Mesendoderm (in vitro differentiated cells): ENCODE measurements at regions not wholly inside any gene's neighbourhood (a gene's known extent, or its start where the extent isn't known, plus 50 kb on each side); places are given as distances from the start of the nearest gene placed in this dataset.

Experiments
- DNase-seq: peaks from one replicate; pipeline ENCODE4 v3.0.0; 2013
- H2AK5ac ChIP-seq: 2 replicates; pipeline ENCODE4 v1.6.1; 2013; ENCODE audit warnings: low read length, inconsistent platforms
- H2BK120ac ChIP-seq: 2 replicates; pipeline ENCODE4 v1.6.1; 2013; ENCODE audit warnings: low read depth, mild to moderate bottlenecking, low read length, moderate library complexity, mixed read lengths
- H2BK15ac ChIP-seq: replicated peaks from 2 replicates; pipeline ENCODE4 v1.6.1; 2013; ENCODE audit warnings: low read depth, mild to moderate bottlenecking, moderate library complexity
- H2BK5ac ChIP-seq: 2 replicates; pipeline ENCODE4 v1.6.1; 2013; ENCODE audit warnings: low read length, inconsistent platforms
- H3K18ac ChIP-seq: 2 replicates; pipeline ENCODE4 v1.6.1; 2013; ENCODE audit warnings: mild to moderate bottlenecking, low read length, mixed read lengths
- H3K23ac ChIP-seq: one replicate; pipeline ENCODE4 v1.6.1; 2013; ENCODE audit warnings: low read length
- H3K27ac ChIP-seq: 2 replicates; pipeline ENCODE4 v1.5.1; 2013; ENCODE audit warnings: low read depth, mild to moderate bottlenecking, inconsistent platforms, low read length, moderate library complexity
- H3K27me3 ChIP-seq: 2 replicates; pipeline ENCODE4 v1.6.1; 2013; ENCODE audit warnings: low read length, control low read depth, mild to moderate bottlenecking, inconsistent platforms; ENCODE audit not compliant: insufficient read depth, poor library complexity
- H3K36me3 ChIP-seq: 2 replicates; pipeline ENCODE4 v1.6.1; 2013; ENCODE audit warnings: low read length, inconsistent platforms; ENCODE audit not compliant: control insufficient read depth, insufficient read depth
- H3K4ac ChIP-seq: one replicate; pipeline ENCODE4 v1.6.1; 2013; ENCODE audit warnings: low read depth, mild to moderate bottlenecking, low read length, moderate library complexity
- H3K4me1 ChIP-seq: 2 replicates; pipeline ENCODE4 v1.6.1; 2013; ENCODE audit warnings: low read depth, low read length, inconsistent platforms; ENCODE audit not compliant: control insufficient read depth
- H3K4me2 ChIP-seq: 2 replicates; pipeline ENCODE4 v1.6.1; 2013; ENCODE audit warnings: low read length
- H3K4me3 ChIP-seq: 2 replicates; pipeline ENCODE4 v1.5.1; 2013; ENCODE audit warnings: mild to moderate bottlenecking, low read length
- H3K56ac ChIP-seq: one replicate; pipeline ENCODE4 v1.6.1; 2013; ENCODE audit warnings: low read length
- H3K79me1 ChIP-seq: 2 replicates; pipeline ENCODE4 v1.6.1; 2013; ENCODE audit warnings: low read length, inconsistent platforms
- H3K79me2 ChIP-seq: 2 replicates; pipeline ENCODE4 v1.6.1; 2013; ENCODE audit warnings: mild to moderate bottlenecking, low read length; ENCODE audit not compliant: control insufficient read depth, insufficient read depth
- H3K9ac ChIP-seq: 2 replicates; pipeline ENCODE4 v1.6.1; 2013; ENCODE audit warnings: low read length, inconsistent platforms
- H4K5ac ChIP-seq: one replicate; pipeline ENCODE4 v1.6.1; 2013; ENCODE audit warnings: low read length
- H4K8ac ChIP-seq: one replicate; pipeline ENCODE4 v1.6.1; 2013; ENCODE audit warnings: low read depth, mild to moderate bottlenecking, control low read depth, low read length, moderate library complexity
- WGBS: extraction: QIAGEN DNeasy Blood & Tissue Kit; methylation state at CpG from one replicate; pipeline ENCODE4 v1.1.7; 2013; ENCODE audit warnings: low lambda C conversion rate, missing lambda C conversion rate; ENCODE audit not compliant: insufficient coverage; ENCODE audit errors: extremely low coverage; 5-methylcytosine and 5-hydroxymethylcytosine counted together

GRCh38 chr6:147061252-147061651, 143.0 kb upstream of the STXBP5 start:
- H3K9ac ChIP-seq = no peak overlapping the region
- H2BK5ac ChIP-seq = no peak overlapping the region
- no peak overlapping the region for H2AK5ac ChIP-seq
- no peaks in the 10 kb centered on the region for H3K79me2 ChIP-seq
- H3K4me3 ChIP-seq = no peak overlapping the region
- no peak overlapping the region for H3K56ac ChIP-seq
- no peak overlapping the region for H3K27ac ChIP-seq
- H2BK15ac ChIP-seq = no peak overlapping the region
- no CpG with 5 or more reads among the region's 1 CpG for WGBS
- H4K8ac ChIP-seq = no peak overlapping the region
- no peaks in the 10 kb centered on the region for H3K36me3 ChIP-seq
- H3K4me2 ChIP-seq = no peak overlapping the region
- no peak overlapping the region for H3K18ac ChIP-seq
- no peak overlapping the region for H3K4ac ChIP-seq
- H3K4me1 ChIP-seq = no peaks in the 10 kb centered on the region
- no peak overlapping the region for H3K23ac ChIP-seq
- H4K5ac ChIP-seq = no peak overlapping the region
- DNase-seq = no peak
- H3K79me1 ChIP-seq = no peaks in the 10 kb centered on the region
- H3K27me3 ChIP-seq = no peaks in the 10 kb centered on the region
- no peak overlapping the region for H2BK120ac ChIP-seq

DNA sequence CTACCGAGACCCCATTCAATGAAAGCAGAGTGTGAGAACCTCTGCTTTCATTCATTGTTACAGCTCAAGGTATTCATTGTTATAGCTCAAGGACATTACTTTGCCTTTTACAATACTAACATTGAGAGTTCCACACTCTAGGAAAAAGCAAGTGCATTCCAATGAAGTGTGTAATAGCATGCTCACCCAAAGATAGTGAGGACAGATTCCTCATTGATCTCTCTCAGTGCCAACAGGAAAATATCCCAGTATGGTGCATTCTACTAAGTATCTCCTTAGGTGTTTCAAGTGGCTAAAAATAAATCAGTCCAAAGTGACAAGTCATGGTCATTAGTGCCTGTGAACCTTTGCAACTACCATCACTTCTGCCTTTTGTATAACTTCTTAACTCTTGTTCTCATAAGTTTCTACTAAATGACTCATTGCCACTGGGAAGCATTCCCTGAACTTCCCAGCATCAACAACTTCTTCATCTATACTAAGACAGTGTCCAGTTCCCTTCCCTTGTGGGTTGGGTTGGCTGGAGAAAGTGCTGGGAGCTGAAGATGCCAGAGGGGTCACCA, 140.7 kb upstream of the STXBP5 start:
- DNase-seq = peak; percentile 71
- Histone ChIP-seq H3K27ac (no peak overlapping the region), H2BK5ac (no peak overlapping the region), H3K23ac (no peak overlapping the region), H2BK120ac (no peak overlapping the region), H3K79me1 (no peaks in the 10 kb centered on the region), H3K9ac (no peak overlapping the region), H3K4me2 (no peak overlapping the region), H3K4ac (no peak overlapping the region), H3K79me2 (no peaks in the 10 kb centered on the region), H3K56ac (no peak overlapping the region), H2AK5ac (no peak overlapping the region), H2BK15ac (no peak overlapping the region), H3K36me3 (no peaks in the 10 kb centered on the region), H3K4me3 (no peak overlapping the region), H3K4me1 (no peaks in the 10 kb centered on the region), H4K5ac (no peak overlapping the region), H3K18ac (no peak overlapping the region), H3K27me3 (no peaks in the 10 kb centered on the region), H4K8ac (no peak overlapping the region)
- WGBS = no CpG with 5 or more reads among the region's 1 CpG

- no peak overlapping the region for H2BK120ac ChIP-seq
- H3K79me2 ChIP-seq = no peaks in the 10 kb centered on the region
- H2BK15ac ChIP-seq = no peak overlapping the region
- H4K8ac ChIP-seq = no peak overlapping the region
- no peak overlapping the region for H3K9ac ChIP-seq
- WGBS = no CpG with 5 or more reads among the region's 5 CpGs
- H3K4me1 ChIP-seq = no peaks in the 10 kb centered on the region
- no peak overlapping the region for H3K4me3 ChIP-seq
- H3K56ac ChIP-seq = no peak overlapping the region
- no peaks in the 10 kb centered on the region for H3K36me3 ChIP-seq
- H3K79me1 ChIP-seq = no peaks in the 10 kb centered on the region
- H3K18ac ChIP-seq = no peak overlapping the region
- H3K4ac ChIP-seq = no peak overlapping the region
- H3K4me2 ChIP-seq = no peak overlapping the region
- no peak overlapping the region for H3K27ac ChIP-seq
- no peak overlapping the region for H4K5ac ChIP-seq
- no peaks in the 10 kb centered on the region for H3K27me3 ChIP-seq
- no peak overlapping the region for H2BK5ac ChIP-seq
- no peak overlapping the region for H3K23ac ChIP-seq
- no peak for DNase-seq
- no peak overlapping the region for H2AK5ac ChIP-seq
Measured at GRCh38 chr6:147065786-147066185, 138.4 kb upstream of the STXBP5 start.

DNA sequence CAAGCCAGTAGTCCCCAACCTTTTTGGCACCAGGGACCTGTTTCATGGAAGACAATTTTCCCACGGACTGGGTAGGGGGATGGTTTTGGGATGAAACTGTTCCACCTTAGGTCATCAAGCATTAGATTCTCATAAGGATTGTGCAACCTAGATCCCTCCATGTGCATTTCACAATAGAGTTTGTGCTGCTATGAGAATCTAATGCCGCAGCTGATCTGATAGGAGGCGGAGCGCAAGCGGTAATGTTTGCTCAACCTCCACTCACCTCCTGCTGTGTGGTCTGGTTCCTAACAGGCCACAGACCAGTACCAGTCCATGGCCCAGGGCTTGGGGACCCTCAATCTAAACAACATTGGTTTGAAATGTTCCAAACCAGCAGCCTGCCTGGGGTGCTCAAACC, 137.0 kb upstream of the STXBP5 start:
- no peak overlapping the region for H2BK15ac ChIP-seq
- no peaks in the 10 kb centered on the region for H3K36me3 ChIP-seq
- WGBS = no CpG with 5 or more reads among the region's 5 CpGs
- H3K4me3 ChIP-seq = no peak overlapping the region
- H3K79me1 ChIP-seq = no peaks in the 10 kb centered on the region
- H3K4me2 ChIP-seq = no peak overlapping the region
- H3K4ac ChIP-seq = no peak overlapping the region
- H2AK5ac ChIP-seq = no peak overlapping the region
- no peak overlapping the region for H2BK5ac ChIP-seq
- no peak overlapping the region for H2BK120ac ChIP-seq
- no peak for DNase-seq
- no peaks in the 10 kb centered on the region for H3K27me3 ChIP-seq
- no peak overlapping the region for H4K5ac ChIP-seq
- H3K23ac ChIP-seq = no peak overlapping the region
- no peak overlapping the region for H3K9ac ChIP-seq
- no peak overlapping the region for H4K8ac ChIP-seq
- H3K79me2 ChIP-seq = no peaks in the 10 kb centered on the region
- H3K4me1 ChIP-seq = no peaks in the 10 kb centered on the region
- no peak overlapping the region for H3K18ac ChIP-seq
- H3K27ac ChIP-seq = no peak overlapping the region
- H3K56ac ChIP-seq = no peak overlapping the region

DNA sequence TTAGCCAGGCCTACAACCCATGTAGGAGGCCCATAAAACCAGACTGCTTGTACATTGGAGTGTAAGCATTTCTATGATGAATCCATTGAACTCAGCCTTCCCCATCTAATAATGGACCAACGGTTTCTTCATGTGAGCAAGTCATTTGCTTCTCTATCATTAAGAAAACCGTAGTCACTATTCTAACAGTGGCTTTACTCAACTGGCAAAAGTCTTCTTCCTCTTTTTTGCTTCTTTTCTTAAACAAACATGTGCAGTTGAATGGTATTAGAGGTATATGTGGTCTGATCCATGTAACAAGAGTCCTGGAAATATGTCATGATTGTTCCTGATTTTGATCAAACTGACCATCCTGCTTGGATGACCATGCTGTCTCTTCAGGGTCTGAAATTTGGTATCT, 132.4 kb upstream of the STXBP5 start:
- Histone ChIP-seq H3K4ac (no peak overlapping the region), H3K79me2 (no peaks in the 10 kb centered on the region), H4K8ac (no peak overlapping the region), H3K36me3 (no peaks in the 10 kb centered on the region), H2BK15ac (no peak overlapping the region), H3K4me2 (no peak overlapping the region), H3K27ac (no peak overlapping the region), H3K79me1 (no peaks in the 10 kb centered on the region), H3K18ac (no peak overlapping the region), H4K5ac (no peak overlapping the region), H3K4me1 (no peaks in the 10 kb centered on the region), H2BK120ac (no peak overlapping the region), H3K9ac (no peak overlapping the region), H2BK5ac (no peak overlapping the region), H3K4me3 (no peak overlapping the region), H3K27me3 (no peaks in the 10 kb centered on the region), H3K23ac (no peak overlapping the region), H3K56ac (no peak overlapping the region), H2AK5ac (no peak overlapping the region)
- WGBS = no CpG with 5 or more reads among the region's 2 CpGs
- DNase-seq = no peak

DNA sequence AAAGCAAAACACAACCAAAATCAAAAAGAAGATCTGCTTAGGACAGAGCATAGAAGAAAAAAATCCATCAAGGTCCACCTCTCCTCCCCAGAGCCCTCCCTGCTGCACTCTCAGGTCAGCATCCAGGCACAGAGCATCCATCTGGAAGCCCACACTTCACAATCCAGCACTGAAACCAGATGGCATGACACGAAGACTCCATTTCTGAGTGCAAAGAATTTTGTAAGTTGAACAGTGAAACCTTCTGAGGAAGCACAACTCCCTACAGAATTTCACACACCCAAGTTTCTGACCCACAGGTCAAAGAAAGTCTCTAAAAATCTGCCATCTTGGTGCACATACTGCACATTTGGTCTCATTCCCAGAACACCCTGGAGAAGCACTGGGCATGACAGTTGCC, 128.8 kb upstream of the STXBP5 start:
- no peak overlapping the region for H3K18ac ChIP-seq

More for the DNA sequence above, 128.8 kb upstream of the STXBP5 start:
- H3K9ac ChIP-seq = no peak overlapping the region
- H3K4me2 ChIP-seq = no peak overlapping the region
- no peak overlapping the region for H4K5ac ChIP-seq
- no peak overlapping the region for H2BK120ac ChIP-seq
- no peaks in the 10 kb centered on the region for H3K79me1 ChIP-seq
- no peak overlapping the region for H3K27ac ChIP-seq
- no peak for DNase-seq
- H3K56ac ChIP-seq = no peak overlapping the region
- no peak overlapping the region for H4K8ac ChIP-seq
- H2BK5ac ChIP-seq = no peak overlapping the region
- no peak overlapping the region for H3K4ac ChIP-seq
- H2AK5ac ChIP-seq = no peak overlapping the region
- no peaks in the 10 kb centered on the region for H3K4me1 ChIP-seq
- H3K4me3 ChIP-seq = no peak overlapping the region
- H3K79me2 ChIP-seq = no peaks in the 10 kb centered on the region
- no peak overlapping the region for H3K23ac ChIP-seq
- H3K27me3 ChIP-seq = no peaks in the 10 kb centered on the region
- no CpG with 5 or more reads among the region's 1 CpG for WGBS
- H2BK15ac ChIP-seq = no peak overlapping the region
- H3K36me3 ChIP-seq = no peaks in the 10 kb centered on the region
